GM19395 (cell line): ENCODE measurements at regions not wholly inside any gene's neighbourhood (a gene's known extent, or its start where the extent isn't known, plus 50 kb on each side); places are given as distances from the start of the nearest gene placed in this dataset.
"Not testable (repeated sequence)": the region's sequence is repeated elsewhere in the genome, so short reads cannot be mapped to it uniquely, and the experiment has no call there.

ENCODE experiments used
- ATAC-seq: cut with Tn5 transposase; IDR thresholded peaks from one replicate; pipeline ENCODE4 v1.9.1; 2021; ENCODE audit warnings: mild to moderate bottlenecking, moderate library complexity; ENCODE audit not compliant: unreplicated experiment

DNA sequence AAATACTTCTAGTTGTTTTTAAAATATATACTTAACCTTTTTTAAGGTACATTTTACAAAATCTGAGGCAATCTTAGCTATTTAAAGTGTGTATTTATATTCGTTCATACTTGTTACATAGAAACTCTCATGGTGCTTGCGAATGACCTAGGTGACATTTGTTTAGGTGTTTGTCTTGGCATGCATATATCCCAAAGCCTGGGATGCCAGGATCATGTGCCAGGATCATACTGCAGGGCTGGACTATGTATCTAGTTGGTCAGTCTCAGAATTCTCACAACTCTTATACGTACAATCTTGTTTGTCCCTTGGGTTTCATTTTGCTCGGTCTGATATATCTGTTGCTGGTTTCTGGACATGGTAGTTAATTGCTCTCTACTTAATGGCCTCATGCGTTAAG, 109.9 kb upstream of the WIPF3 start:
- ATAC-seq = not testable (repeated sequence)

DNA sequence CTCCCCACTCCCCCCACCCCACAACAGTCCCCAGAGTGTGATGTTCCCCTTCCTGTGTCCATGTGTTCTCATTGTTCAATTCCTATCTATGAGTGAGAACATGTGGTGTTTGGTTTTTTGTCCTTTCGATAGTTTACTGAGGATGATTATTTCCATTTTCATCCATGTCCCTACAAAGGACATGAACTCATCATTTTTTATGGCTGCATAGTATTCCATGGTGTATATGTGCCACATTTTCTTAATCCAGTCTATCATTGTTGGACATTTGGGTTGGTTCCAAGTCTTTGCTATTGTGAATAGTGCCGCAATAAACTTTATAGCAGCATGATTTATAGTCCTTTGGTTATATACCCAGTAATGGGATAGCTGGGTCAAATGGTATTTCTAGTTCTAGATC, 106.6 kb upstream of the WIPF3 start:
- ATAC-seq = not testable (repeated sequence)

DNA sequence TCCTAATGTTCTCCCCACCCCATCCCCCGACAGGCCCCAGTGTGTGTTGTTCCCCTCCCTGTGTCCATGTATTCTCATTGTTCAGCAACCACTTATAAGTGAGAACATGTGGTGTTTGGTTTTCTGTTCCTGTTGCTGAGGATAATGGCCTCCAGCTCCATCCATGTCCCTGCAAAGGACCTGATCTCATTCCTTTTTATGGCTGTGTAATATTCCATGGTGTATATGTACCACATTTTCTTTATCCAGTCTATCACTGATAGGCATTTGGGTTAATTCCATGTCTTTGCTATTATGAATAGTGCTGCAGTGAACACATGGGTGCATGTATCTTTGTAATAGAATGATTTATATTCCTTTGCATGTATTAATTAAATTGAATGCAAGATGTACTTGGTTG, 104.8 kb upstream of the WIPF3 start:
- not testable (repeated sequence) for ATAC-seq

- not testable (repeated sequence) for ATAC-seq
Measured at GRCh38 chr7:29703830-29704229, 102.5 kb upstream of the WIPF3 start.

- ATAC-seq = not testable (repeated sequence)
Measured at GRCh38 chr7:29709002-29709401, 97.3 kb upstream of the WIPF3 start.

DNA sequence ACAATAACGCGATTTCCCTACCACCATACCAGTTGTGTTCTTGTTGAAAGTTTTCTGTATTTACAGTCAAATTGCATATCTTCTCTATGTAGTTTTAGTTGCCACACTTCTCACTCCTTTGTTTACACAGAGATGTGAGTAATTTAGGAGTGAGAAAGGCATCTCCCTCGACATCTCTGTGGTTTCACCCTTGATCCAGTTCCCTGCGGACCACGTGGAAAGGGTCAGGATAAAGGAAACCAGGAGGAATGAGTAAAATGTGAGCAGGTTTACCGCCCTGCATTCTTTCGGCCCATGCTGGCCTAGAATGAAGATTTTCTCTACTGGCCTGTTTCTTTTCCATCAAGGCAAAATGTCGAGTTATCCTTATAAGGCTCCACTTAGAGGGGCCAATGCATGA, 83.2 kb upstream of the WIPF3 start:
- not testable (repeated sequence) for ATAC-seq

DNA sequence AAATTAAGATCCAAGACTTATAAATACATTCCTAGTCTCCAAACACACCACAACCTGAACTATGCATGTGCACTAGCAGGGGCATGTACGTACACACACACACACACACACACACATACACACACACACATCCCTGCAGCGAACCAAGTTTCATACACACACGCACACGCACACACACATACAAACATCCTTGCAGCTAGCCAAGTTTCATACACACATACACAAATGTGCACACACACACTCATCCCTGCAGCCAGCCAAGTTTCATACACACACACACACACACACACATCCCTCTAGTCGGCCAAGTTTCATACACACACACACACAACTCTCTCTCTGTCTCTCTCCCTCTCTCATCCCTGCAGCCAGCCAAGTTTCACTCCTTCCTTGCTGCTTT, 82.7 kb upstream of the WIPF3 start:
- no peak for ATAC-seq

- ATAC-seq = not testable (repeated sequence)
Measured at GRCh38 chr7:29729534-29730165, 76.7 kb upstream of the WIPF3 start.

DNA sequence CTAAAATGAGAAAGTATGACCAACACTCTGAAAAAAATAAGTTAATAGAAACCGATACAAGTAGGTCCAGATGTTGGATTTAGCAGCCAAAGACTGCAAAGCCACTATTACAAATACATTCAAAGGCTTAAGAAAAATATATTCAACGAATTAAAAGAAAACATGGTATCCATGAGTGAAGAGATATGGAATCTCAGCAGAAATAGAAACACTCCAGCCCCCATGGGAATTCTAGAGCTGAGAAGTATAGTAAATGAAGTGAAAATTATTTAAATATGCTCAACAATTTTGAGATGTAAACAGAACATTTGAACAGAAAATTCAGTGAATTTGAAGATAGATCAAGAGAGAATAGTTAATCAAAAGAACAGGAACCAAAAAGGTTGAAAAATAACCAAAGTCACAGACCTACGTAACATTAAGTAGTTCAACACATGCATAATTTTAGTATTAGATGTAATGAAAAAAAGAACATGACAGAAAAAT, 72.0 kb upstream of the WIPF3 start:
- ATAC-seq = no peak

GRCh38 chr7:29747645-29748245, 58.6 kb upstream of the WIPF3 start:
- not testable (repeated sequence) for ATAC-seq

DNA sequence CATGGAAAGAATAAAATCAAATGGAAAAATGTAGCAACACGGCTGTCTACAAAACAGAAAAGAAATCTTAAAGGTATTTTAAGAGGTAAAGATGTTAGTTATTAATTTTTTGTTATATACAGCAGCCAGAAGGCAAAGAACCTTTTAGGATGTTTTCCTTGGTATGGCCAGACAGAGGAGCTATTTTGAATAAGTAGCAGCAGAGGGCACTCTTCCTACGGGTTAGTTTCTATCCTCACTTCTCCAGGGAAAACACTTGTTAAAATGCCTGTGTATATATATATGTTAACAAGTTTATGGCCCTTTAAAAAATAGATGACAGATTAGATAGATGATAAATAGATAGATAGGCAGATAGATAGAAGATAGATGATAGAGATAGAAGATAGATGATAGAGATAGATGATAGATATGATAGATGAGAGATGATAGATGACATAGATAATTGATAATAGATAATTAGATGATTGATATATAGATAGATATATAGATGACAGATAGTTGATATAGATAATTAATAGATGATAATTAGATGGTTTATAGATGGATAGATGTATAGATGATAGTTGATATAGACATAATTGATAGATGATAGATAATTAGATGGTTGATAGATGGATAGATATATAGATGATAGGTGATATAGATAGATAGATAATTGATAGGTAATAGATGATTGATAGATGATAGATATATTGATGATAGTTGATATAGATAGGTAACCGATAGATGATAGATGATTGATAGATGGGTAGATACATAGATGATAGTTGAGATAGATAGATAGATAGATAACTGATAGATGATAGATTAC, 57.8 kb upstream of the WIPF3 start:
- ATAC-seq = no peak

GRCh38 chr7:29749701-29750321, 56.5 kb upstream of the WIPF3 start:
- no peak for ATAC-seq

DNA sequence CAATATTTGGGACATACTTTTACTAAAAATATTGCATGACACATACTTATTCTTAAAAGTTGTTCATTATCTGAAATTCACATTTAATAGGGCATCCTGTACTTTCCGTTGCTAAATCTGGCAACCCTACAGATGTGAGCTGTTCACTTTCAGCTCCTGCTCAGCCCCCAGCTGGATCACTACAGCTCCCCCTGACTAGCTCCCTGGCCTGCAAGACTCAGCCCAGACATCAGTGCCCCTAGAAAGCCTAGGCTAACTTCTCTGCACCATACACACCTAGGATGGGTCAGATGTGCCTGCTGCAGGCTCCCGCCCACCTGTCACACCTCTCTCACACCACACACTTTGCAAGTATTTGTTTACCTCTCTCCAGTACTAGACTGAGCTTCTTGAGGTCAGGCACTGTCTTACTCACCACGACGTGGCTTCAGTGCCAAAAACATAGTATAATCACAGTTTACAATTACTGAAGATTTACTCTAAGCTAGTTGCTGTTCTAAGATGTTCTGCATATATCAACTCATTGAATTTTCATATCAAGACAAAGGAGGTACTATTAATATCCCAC, 55.9 kb upstream of the WIPF3 start:
- not testable (repeated sequence) for ATAC-seq

GRCh38 chr7:29751012-29751411, 55.3 kb upstream of the WIPF3 start:
- ATAC-seq = not testable (repeated sequence)

DNA sequence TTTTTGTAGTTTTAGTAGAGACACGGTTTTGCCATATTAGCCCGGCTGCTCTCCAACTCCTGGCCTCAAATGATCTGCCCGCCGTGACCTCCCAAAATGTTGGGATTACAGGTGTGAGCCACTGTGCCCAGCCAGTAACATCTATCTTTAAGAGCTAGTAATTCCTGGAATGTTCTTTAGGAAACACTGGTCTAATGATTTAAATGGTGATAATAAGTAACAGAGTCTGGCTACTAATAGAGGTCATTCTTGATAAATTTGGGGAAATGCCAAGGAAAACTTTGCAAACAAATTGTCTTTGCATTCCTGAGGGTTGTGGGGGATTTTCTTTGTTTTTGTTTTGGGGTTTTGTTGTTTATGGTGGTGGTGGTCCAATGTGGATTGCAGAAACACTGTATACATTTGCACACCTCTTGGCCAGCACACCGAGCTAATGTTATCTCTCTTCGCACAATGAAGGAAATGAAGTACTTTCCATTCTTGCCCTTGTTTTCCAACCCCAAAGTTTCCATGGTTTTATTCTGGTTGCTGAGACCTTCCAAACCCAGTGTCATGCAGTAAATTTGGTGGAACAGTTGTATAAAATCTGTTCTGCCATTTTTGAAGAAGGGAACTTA, 51.3 kb upstream of the WIPF3 start:
- no peak for ATAC-seq
